Hepatocyte (in vitro differentiated cells): ENCODE measurements at regions not wholly inside any gene's neighbourhood (a gene's known extent, or its start where the extent isn't known, plus 50 kb on each side); places are given as distances from the start of the nearest gene placed in this dataset.
A peak's percentile ranks its signal among the peaks of the same experiment; 100 is the strongest.

ENCODE experiments used
- DNase-seq: peaks from one replicate; pipeline ENCODE4 v3.0.0-alpha.2; 2016; ENCODE audit warnings: low spot score
- H2AFZ ChIP-seq: fragments of 200-600 bp; sonication (generic); 2 replicates; pipeline ENCODE4 v1.6.0; 2016; ENCODE audit warnings: antibody characterized with exemption, mild to moderate bottlenecking
- H3K27ac ChIP-seq: fragments of 200-600 bp; sonication (generic); 2 replicates; pipeline ENCODE4 v1.5.1; 2016; ENCODE audit warnings: mild to moderate bottlenecking
- H3K27me3 ChIP-seq: fragments of 200-600 bp; sonication (generic); 2 replicates; pipeline ENCODE4 v1.6.1; 2016
- H3K36me3 ChIP-seq: fragments of 200-600 bp; sonication (generic); replicated peaks from 2 replicates; pipeline ENCODE4 v1.5.1; 2016; ENCODE audit warnings: low read depth; ENCODE audit not compliant: insufficient read depth
- H3K4me1 ChIP-seq: fragments of 200-600 bp; sonication (generic); 2 replicates; pipeline ENCODE4 v1.5.1; 2016; ENCODE audit warnings: mild to moderate bottlenecking, moderate library complexity; ENCODE audit not compliant: insufficient read depth
- H3K4me2 ChIP-seq: fragments of 200-600 bp; sonication (generic); 2 replicates; pipeline ENCODE4 v1.6.0; 2016
- H3K4me3 ChIP-seq: fragments of 200-600 bp; sonication (generic); 2 replicates; pipeline ENCODE4 v1.5.1; 2016; ENCODE audit warnings: mild to moderate bottlenecking
- H3K79me2 ChIP-seq: fragments of 200-600 bp; sonication (generic); 2 replicates; pipeline ENCODE4 v1.6.0; 2017; ENCODE audit warnings: mild to moderate bottlenecking
- H3K9me2 ChIP-seq: fragments of 200-600 bp; sonication (generic); replicated peaks from 2 replicates; pipeline ENCODE4 v1.6.0; 2017; ENCODE audit warnings: mild to moderate bottlenecking; ENCODE audit not compliant: insufficient read depth
- H3K9me3 ChIP-seq: fragments of 200-600 bp; sonication (generic); 2 replicates; pipeline ENCODE4 v1.5.1; 2016; ENCODE audit warnings: low read depth, mild to moderate bottlenecking
- H4K20me1 ChIP-seq: fragments of 200-600 bp; sonication (generic); 2 replicates; pipeline ENCODE4 v1.6.0; 2016; ENCODE audit warnings: mild to moderate bottlenecking; ENCODE audit not compliant: insufficient read depth, poor library complexity, severe bottlenecking
- EZH2 ChIP-seq: fragments of 200-600 bp; sonication (generic); IDR thresholded peaks from 2 replicates; pipeline ENCODE4 v1.6.1; 2016; ENCODE audit warnings: antibody characterized with exemption, mild to moderate bottlenecking, borderline replicate concordance
- EZH2phosphoT487 ChIP-seq: fragments of 200-600 bp; sonication (generic); IDR thresholded peaks from one replicate; pipeline ENCODE4 v1.6.1; 2018; ENCODE audit warnings: antibody characterized with exemption, mild to moderate bottlenecking, low read depth, moderate library complexity; ENCODE audit not compliant: unreplicated experiment, severe bottlenecking
- WGBS: methylation state at CpG from one replicate; pipeline ENCODE4 v1.1.6; 2016; ENCODE audit warnings: low lambda C conversion rate; ENCODE audit errors: missing lambda C conversion rate; 5-methylcytosine and 5-hydroxymethylcytosine counted together
- TF ChIP-seq, protein P1 (sequence below): fragments of 200-600 bp; sonication (generic); IDR thresholded peaks from 2 replicates; pipeline ENCODE4 v1.5.1; 2016; ENCODE audit warnings: antibody characterized with exemption, mild to moderate bottlenecking; ENCODE audit not compliant: poor library complexity

GRCh38 chr11:134751031-134751585 lies 339.1 kb upstream of the B3GAT1 start:
- H3K4me3 ChIP-seq: no peak overlapping the region
- H3K4me2 ChIP-seq: no peak overlapping the region
- peak overlapping the region; percentile 87 for H3K27ac ChIP-seq
- no peaks in the 10 kb centered on the region for H3K36me3 ChIP-seq
- no peaks in the 10 kb centered on the region for H3K9me2 ChIP-seq
- no peaks in the 10 kb centered on the region for H3K9me3 ChIP-seq
- TF ChIP-seq EZH2 (no peak), EZH2phosphoT487 (no peak)
- TF ChIP-seq, protein P1, sequence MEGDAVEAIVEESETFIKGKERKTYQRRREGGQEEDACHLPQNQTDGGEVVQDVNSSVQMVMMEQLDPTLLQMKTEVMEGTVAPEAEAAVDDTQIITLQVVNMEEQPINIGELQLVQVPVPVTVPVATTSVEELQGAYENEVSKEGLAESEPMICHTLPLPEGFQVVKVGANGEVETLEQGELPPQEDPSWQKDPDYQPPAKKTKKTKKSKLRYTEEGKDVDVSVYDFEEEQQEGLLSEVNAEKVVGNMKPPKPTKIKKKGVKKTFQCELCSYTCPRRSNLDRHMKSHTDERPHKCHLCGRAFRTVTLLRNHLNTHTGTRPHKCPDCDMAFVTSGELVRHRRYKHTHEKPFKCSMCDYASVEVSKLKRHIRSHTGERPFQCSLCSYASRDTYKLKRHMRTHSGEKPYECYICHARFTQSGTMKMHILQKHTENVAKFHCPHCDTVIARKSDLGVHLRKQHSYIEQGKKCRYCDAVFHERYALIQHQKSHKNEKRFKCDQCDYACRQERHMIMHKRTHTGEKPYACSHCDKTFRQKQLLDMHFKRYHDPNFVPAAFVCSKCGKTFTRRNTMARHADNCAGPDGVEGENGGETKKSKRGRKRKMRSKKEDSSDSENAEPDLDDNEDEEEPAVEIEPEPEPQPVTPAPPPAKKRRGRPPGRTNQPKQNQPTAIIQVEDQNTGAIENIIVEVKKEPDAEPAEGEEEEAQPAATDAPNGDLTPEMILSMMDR: no peak
- H2AFZ ChIP-seq: no peak overlapping the region
- H3K27me3 ChIP-seq: no peaks in the 10 kb centered on the region
- 83% methylated on average over 8 of the region's 8 CpGs for WGBS
- H3K79me2 ChIP-seq: no peaks in the 10 kb centered on the region
- no peak for DNase-seq
- H4K20me1 ChIP-seq: no peaks in the 10 kb centered on the region
- peaks cover 7% of the 10 kb centered on the region for H3K4me1 ChIP-seq

DNA sequence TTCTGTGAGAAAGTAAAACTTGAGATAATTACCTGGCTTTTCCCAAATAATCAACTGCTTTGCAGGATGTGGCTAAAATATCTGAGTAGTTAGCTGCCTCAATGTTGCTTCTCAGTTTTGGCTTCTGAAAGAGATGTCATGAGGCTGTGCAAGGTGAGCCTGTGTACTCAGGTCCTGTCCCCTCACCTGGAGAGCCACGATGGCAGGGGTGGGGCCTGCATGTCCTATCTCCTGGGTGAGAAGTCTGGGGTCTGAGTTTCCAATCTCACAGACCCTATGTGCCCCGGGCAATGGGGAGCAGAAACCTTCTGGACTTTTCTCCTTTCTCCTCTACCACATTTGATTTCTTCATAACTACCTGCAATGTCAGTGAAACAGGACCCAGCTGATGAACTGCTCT lies 338.6 kb upstream of the B3GAT1 start:
- no peaks in the 10 kb centered on the region for H3K9me3 ChIP-seq
- no peaks in the 10 kb centered on the region for H3K79me2 ChIP-seq
- H3K4me2 ChIP-seq: no peak overlapping the region
- no peak for TF ChIP-seq EZH2phosphoT487
- TF ChIP-seq EZH2: no peak
- TF ChIP-seq, protein P1: no peak
- peaks cover 7% of the 10 kb centered on the region for H3K4me1 ChIP-seq
- no peaks in the 10 kb centered on the region for H3K27me3 ChIP-seq
- WGBS: 88% methylated on average over 2 of the region's 2 CpGs
- H3K9me2 ChIP-seq: no peaks in the 10 kb centered on the region
- no peaks in the 10 kb centered on the region for H3K36me3 ChIP-seq
- peak overlapping the region; percentile 87 for H3K27ac ChIP-seq
- H3K4me3 ChIP-seq: no peak overlapping the region
- DNase-seq: no peak
- H4K20me1 ChIP-seq: no peaks in the 10 kb centered on the region
- H2AFZ ChIP-seq: no peak overlapping the region

DNA sequence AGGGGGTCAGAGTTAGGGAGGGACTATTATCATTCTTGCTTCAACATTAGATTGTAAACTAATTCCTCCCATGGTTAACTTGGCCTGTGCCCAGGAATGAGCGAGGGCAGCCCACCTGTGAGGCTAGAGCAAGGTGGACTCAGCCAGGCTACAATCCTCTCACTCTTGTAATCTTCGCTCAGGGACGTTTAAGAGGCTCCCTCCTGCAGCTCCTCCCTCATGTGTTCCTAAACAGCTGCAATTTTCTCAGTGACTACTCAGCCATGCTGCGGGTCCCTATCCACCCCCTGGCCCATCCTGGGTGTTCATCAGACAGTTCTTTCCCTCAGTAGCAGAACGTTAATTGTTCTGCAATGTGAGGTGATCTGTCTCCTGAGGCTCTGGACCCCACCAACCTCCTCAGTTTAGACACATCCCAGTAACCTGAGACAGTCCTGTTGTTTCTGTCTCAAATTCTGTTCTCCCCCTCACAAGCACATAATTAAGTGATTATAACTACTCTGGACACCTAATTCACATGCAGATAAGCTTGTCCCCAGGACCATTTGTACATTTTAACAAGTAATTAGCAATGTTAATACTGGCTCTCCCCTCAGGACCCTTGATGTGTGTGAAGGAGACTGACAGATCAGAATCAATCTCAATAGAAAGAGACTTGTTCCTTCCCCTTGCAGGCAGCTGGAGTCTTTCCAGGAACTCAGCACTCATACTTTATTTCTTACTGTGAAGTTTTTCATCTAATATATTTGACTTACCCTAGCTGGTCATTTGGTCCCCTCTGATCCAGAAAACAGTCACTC lies 337.2 kb upstream of the B3GAT1 start:
- Histone ChIP-seq H2AFZ (no peak overlapping the region), H3K4me2 (no peak overlapping the region), H3K79me2 (no peaks in the 10 kb centered on the region), H4K20me1 (no peaks in the 10 kb centered on the region), H3K4me1 (peaks cover 7% of the 10 kb centered on the region), H3K27ac (no peak overlapping the region), H3K4me3 (no peak overlapping the region), H3K9me3 (no peaks in the 10 kb centered on the region), H3K9me2 (no peaks in the 10 kb centered on the region), H3K36me3 (no peaks in the 10 kb centered on the region), H3K27me3 (no peaks in the 10 kb centered on the region)
- DNase-seq: no peak
- TF ChIP-seq, protein P1: no peak
- TF ChIP-seq EZH2: no peak
- TF ChIP-seq EZH2phosphoT487: no peak
- WGBS: 69% methylated on average over 5 of the region's 5 CpGs
